ENCODE measurements at regions not wholly inside any gene's neighbourhood (a gene's known extent, or its start where the extent isn't known, plus 50 kb on each side); places are given as distances from the start of the nearest gene placed in this dataset.
"Not testable (repeated sequence)": the region's sequence is repeated elsewhere in the genome, so short reads cannot be mapped to it uniquely, and the experiment has no call there.

DNA sequence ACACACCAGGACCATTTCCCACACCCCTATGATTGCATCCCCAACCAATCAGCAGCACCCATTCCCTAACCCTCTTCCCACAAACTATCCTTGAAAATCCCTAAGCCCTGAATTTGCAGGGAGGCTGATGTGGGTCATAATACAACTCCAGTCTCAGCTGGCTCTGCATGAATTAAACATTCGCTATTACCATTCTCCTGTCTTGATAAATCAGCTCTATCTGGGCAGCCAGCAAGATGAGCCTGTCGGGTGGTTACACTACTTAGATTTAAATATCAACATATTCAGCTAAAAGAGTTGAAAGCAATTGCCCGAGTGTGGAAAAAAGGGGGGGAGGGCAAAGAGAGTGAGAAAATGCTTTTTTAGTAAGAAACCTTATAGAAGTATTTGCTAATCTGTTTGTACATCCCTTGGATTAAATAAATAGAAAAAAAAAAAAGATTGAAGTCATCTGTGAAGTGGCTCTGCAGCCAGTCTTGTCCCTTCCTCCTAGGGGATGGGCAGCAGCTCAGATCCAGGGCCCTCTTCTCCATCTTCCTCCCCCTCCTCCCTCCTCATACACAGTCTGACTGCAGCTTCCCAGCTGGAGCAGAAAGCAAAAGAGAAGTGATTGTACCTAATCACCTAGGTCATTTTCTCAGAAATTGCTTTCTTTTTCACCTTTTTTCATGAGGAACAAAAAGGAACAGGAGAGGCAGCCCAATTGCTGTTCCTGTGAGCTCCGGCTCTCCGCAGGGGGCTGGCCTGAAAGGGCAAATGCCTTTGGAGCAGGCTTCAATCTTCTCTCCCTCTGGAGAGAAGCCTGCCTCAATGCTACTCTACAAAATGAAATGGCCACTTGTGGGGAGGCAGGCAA is 356.6 kb upstream of the SULF2 start:
- no peak for DNase-seq

DNA sequence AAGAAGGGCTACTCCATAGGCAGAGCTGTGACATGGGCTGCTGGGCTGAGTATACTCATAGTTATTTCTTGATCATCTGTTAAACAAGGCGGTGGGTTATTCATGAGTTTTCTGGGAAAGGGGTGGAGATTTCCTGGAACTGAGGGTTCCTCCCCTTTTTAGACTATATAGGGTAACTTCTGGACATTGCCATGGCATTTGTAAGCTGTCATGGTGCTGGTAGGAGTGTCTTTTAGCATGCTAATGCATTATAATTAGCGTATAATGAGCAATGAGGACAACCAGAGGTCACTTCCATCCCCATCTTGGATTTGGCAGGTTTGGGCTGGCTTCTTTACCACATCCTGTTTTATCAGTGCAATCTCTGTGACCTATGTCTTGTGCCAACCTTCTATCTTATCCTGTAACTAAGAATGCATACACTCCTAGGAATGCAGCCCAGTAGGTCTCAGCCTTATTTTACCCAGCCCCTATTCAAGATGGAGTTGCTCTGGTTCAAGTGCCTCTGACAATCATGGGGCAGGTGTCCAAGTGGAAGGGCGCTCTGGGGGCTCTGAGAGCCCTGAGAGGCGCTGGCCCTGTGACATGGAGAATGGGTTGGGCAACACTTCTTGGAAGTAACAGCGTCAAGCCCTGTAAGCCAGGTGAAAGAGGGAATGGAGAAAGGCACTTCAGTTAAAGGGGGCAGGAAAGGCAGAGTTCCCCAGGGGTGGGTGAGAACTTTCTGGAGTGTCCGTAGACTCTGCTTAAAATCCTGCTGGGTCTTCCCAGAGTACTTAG is 354.2 kb upstream of the SULF2 start:
- no peak for DNase-seq

DNA sequence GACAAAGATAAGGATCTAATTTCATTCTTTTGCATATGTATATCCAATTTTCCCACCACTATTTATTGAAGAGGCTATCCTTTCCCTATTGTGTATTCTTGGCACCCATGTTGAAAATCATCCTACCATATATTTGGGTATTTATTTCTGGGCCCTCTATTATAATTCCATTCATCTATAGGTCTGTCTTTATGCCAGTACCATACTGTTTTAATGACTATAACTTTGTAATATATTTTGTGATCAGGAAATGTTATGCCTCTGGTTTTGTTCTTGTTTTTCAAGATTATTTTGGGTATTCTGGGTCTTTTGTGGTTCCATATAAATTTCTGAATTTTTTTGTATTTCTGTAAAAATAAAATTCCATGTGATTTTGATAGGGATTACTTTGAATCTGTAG is 347.6 kb upstream of the SULF2 start:
- DNase-seq: no peak

DNA sequence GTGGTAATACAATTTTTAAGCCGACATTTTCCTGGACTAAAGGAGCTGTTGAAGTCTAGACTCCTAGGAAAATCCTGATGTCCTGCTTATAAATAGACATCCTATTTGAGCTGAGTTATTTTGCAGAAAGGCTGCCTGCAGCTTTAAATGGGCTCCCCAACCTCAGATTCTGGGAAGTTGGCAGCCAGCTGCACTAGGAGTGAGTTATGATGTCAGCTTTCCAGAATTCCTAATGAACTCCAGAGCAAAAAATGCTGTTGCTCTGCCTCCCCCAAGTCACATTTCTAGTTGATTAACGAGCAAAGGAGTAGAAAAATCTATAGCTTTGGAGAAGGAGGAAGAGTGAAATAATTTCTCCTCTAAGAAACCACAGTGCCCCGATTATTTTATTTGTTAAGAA is 346.3 kb upstream of the SULF2 start:
- no peak for DNase-seq

DNA sequence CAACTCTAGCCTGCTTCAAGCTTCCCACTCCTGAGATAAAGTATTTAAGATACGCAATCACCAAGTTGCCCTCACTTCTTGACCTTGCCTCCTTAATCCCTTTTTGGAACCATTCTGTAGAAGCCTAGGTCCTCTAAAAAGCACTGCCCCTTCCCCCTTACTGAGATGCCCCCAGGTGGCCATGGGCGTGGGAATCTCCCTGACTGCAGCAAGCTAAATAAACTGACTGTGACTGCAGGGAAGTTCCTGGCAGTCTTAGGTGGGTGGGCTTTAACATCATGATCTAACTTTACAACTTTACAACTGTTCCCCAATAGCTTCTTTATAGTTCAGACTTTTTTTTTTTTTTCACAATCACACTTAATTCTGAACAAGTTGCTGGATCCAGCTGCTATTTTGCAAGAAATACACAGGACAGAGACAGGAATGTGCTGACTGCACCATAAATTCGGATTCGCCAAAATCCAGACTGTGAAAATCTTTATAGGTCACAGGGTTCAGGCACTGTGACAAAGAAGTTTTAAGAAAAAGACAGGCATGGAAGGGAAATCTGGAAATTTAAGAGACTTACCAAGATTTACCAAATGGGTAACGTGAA is 344.2 kb upstream of the SULF2 start:
- DNase-seq: no peak

DNA sequence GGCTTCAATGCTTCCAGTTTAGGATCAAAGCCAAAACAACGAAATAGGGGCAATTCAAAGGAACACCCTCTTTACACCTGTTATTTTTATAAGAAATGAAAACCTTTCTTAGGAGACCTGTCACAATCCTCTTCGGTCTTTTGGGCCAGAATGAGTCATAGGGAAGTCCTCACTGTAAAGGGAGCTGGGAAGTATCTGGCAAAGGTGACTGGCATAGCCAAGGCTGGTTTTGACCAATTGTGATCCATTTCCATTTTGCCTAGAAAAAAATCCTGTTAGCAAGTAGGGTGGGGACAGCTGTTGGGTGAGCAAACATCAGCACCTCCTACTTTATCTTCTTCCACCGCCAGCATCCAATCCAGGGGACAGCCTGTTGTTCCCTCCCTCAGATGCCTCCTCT is 343.2 kb upstream of the SULF2 start:
- no peak for DNase-seq

DNA sequence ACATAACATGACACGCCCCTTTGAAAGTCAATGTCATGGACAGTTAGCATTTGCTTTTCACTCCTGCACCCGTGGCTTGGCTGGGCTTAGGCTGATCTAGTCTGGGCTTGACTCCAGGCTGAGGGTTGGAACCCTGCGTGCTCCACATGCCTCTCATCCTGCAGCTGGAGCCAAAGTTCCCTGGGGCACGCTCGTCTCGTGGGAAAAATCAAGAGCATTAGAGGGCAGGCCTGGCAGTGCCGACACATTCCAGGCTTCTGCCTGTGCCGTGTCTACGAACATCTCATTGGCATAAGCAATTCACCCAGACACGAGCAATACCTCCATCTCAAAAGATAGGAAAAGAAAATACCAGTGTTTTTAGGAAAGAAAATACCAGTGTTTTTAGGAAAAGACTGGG is 342.7 kb upstream of the SULF2 start:
- not testable (repeated sequence) for DNase-seq

DNA sequence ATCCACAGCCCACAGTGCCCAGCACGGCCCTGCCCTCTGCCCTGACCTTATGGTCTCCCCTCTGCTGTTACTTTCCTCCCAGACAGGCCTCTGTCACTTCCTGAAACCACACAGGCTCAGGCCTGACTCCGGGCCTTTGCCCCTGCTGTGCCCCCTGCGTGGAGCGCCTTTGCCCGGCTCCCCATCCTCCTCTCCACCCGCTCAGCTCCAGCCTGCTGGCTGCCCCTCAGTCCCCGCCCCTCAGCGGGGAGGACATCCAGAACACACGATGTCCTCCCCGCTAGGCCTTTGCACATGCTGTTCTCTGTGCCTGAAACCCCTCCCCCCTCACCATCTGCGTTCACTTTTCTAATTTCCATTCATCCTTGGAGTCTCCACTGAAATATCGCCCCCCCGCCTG is 341.9 kb upstream of the SULF2 start:
- not testable (repeated sequence) for DNase-seq

DNA sequence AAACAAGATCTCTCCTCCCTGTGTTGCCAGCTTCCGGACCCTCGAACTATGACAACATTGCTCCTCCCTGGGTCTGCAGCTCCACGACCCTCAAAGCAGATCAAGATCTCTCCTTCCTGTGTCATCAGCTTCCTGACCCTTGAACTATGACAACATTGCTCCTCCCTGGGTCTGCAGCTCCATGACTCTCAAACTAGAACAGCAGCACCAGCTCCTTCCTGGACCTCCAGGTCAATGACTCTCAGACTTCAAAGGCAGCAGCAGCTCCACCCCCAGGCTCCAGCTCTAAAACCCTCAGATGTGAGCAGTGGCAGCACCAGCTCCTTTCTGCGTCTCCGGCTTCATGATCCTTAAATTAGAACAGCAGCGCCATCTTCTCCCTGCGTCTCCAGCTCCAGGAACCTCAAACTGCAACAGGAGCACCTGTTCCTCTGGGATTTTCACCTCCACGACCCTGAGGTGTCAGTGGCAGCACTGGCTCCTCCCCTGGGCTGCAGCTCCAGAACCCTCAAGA is 341.0 kb upstream of the SULF2 start:
- no peak for DNase-seq

DNA sequence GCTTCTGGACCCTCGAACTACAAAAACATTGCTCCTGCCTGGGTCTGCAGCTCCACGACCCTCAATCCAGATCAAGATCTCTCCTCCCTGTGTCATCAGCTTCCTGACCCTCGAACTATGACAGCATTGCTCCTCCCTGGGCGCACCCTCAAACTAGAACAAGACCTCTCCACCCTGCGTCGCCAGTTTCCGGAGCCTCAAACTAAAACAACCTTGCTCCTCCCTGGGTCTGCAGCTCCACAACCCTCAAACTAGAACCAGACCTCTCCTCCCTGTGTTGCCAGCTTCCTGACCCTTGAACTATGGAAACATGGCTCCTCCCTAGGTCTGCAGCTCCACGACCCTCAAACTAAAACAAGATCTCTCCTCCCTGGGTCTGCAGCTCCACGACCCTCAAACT is 339.7 kb upstream of the SULF2 start:
- DNase-seq: no peak

DNA sequence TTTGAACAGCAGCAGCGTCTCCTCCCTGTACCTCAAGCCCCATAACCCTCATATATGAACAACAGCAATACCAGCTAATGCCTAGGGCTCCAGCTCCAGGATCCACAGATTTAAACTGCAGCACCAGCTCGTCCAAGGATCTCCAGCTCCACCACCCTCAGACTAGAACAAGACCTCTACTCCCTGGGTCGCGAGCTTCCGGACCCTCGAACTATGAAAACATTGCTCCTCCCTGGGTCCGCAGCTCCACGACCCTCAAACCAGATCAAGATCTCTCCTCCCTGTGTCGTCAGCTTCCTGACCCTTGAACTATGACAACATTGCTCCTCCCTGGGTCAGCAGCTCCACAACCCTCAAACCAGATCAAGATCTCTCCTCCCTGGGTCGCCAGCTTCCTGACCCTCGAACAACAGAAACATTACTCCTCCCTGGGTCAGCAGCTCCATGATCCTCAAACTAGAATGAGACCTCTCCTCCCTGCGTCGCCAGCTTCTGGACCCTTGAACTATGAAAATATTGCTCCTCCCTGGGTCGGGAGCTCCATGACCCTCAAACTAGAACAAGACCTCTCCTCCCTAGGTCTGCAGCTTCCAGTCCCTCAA is 339.0 kb upstream of the SULF2 start:
- DNase-seq: no peak

DNA sequence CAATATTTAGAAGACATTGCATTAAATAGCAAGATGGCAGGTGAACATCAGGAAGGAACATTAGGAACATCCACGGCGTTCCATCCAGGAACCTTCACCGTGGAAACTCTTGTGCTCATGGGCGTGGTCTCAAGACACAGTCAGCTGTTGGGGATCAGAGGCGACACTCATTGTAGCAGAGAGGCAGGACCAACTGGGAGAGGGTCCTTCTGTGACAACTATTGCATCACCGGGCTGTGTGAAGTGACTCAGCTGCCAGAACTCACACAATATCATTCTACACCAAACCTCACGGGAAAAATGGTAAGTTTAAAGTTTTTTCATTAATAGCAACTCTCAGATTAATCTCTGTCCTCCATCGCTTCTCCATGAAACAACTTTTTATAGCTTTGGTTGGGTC is 334.8 kb upstream of the SULF2 start:
- no peak for DNase-seq

DNA sequence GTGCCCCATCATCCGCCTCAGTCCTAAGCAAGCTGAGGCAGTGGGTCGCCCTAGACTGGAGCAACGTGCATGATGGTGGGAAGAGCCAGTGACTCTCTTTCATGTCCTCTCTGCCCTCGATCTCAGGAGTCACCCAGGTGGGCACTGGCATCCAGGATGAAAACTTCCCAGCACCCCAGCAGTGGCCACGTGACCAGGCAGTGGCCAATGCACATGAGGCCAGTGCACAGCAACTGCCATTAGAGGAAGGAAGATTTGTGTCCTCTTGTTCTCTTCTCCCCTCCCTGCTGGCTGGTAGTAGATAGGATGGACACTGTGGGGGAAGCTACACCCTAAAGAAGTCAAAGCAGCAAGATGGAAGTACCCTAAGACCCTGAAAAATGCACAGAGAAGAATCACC is 334.1 kb upstream of the SULF2 start:
- DNase-seq: not testable (repeated sequence)

DNA sequence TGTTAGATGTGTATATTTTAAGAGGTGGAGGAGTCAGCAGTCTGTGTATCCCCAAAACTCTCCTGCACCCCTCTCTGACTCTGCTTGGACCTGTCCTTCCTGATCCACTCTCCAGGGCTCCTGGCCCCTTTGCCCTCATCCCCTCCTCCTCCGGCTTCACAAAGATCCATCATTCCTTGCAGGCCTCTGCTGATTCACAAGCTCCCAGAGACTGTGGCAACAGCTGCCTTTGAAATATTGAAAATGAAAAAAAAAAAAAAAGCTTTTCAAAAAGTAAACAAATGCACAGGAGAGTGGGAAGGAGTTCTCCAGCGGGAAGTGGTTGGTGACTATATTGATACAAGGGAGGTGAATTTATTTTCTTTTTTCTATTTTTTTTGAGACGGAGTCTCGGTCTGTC is 330.2 kb upstream of the SULF2 start:
- DNase-seq: no peak

DNA sequence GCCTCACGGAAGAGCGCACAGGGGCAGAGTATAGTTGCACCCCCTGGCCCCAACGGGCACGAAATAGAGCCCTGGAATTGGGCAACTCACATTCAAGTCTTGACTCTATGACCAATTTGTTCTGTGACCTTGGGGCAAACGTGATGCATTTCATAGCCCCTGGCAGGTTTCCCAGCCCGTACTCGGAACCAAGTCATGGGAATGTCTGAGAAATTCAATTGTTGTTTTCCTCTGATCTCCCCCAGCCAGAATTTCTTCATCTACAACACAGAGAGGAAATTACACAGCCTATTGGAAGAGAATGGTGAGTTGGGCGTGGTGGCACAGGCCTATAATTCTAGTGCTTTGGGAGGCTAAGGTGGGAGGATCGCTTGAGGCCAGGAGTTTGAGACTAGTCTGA is 322.3 kb upstream of the SULF2 start:
- DNase-seq: no peak

DNA sequence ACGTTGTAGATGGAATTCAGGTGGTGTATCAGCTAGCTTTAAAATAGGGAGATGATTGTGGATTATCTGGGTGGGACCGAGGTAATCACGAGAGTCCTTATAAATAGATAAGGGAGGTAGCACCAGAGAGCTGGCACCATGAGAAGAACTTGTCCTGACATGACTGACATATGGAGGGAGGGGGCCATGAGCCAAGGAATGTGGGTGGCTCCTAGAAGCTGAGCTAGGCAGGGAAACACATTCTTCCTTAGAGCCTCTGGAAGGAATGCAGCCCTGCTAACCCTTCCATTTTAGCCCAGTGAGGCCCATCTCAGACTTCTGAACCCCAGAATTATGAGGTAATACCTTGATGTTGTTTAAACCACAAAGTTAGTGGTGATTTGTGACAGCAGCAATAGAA is 321.1 kb upstream of the SULF2 start:
- DNase-seq: no peak

DNA sequence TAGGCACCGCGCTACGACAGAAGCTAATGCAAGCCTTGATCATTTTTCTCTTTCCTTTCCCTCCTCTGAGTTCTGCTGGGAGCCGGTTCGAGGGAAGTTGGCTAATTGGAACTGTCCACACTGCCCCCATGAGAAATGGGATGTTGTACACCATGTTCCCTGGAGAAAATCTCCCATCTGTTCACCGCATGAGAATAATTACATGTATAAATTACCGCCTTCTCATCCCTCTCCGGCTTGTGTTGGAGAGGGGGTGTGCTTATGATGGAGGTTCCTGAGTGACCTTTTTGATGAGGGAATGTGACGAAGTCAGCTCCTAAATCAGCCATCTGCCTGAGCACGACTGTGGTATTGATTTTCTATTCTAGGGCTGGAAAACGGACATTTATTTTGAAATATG is 320.2 kb upstream of the SULF2 start:
- no peak for DNase-seq

DNA sequence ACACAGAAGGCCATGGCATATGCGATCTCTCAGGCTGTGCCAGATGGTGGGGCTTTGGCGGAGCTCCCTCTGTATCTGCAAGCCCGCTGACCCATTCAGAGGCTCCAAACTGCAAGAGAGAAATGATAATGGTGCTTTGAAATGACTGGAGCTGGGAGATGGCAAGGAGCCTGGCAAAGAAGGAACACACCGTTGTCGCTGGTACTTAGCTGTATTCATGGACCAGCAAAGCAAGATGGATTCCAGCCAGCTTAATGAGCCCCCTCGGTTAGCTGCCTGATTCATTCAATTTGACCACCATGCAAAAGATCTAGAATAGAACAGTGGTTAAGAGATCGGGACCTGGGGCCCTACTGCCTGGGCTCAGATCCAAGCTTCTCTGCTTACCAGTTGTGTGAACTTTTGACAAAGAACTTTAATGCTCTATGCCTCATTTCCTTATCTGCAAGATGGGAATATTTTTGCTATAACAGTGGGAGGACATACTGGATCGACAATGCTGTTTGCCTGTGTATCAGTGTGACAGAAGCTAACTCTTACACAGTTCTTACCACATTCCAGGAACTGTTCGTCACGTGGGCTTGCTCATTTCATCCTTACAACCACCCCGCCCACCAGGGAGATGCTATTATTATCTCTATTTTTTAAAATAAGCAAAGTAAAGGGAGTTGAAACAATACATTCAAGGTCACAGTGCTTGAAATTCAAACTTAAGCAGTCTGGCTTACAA is 317.8 kb upstream of the SULF2 start:
- DNase-seq: no peak

DNA sequence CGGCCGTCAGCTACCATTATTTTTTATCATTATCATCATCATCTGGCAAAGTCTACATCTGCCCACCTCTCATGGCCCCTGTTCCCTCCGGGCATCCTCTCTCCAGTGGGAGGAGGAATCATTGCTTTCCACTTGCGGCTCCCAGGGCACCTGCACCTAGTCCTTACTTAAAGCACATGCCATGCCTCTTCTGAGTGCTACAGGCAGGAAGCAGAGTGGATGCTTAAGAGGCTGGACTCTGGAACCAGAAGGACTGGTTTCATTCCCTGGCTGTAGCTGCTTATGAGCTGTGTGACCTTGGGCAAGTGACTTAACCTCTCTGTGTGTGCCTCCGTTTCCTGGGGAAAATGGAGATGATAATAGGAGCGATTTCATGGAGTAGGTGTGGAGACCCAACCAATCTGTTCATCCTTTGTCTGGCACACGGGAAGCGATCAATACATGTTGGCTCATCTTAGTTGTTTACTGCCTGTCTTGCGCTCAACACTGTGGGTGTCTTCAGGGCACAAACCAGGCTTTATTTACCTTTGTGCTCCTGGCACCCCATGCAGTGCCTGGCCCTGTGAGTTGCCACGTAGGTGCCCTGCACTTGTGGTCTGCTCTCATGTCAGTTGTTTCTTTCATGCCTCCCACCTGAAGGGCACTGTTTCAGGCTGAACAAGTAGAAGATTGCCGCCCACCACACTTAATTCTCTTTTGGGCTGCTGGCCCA is 317.0 kb upstream of the SULF2 start:
- DNase-seq: no peak

DNA sequence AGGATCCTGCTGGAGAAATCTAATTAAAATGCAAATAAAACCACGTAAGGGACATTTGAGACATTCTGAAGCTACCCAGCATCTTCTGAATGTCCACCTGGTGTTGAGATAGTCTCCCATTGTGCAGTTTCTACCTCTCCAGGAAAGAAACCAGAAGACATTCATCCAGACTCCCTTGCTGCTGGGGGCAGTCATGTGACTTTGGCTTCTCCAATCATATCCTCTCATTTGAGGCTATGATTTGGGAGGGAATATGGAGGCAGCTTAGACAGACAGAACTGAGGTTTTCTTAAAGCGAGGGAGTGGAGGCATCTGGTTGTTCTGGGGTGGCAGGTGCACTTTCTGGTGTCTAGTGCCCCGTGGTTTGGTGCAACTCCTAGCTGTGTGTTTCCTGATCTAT is 315.2 kb upstream of the SULF2 start:
- no peak for DNase-seq

DNA sequence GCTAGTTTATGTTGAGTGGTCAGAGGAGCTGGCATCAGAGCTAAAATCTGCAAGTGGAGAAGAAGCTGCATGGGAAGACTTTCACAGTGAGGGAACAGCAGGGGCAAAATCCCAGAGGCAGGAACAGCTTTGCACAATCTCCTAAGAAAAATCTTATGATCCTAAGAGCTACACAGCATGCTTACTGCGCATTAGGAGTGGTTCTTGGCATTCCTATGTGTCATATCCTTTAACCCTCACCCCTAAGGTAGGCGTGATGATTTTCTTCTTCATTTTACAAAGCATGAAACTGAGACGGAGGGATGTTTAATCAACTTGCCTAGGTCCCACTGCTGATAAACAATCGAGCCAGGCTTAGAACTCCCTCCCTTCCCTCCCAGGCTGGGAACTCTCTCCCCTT is 313.6 kb upstream of the SULF2 start:
- no peak for DNase-seq

DNA sequence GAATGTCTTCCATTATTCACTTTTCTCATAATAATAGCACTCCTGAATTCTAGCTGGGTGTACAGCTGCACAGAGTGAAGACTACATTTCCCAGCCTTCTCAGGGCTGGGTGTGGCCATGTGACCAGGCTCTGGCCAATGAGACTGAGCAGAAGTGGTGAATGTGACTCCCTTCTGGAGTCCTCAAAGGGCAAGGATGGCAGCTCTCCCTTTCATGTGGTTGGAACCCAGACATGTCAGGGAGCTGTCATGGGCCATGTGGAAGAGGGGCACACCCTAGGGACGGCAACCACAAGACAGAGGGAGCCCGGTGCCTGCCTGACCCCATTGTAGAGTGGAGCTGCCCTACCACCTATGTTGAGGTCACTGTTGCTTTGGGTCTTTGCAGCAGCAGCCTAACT is 312.8 kb upstream of the SULF2 start:
- no peak for DNase-seq
